HuH-7 (cell line): ENCODE measurements at regions not wholly inside any gene's neighbourhood (a gene's known extent, or its start where the extent isn't known, plus 50 kb on each side); places are given as distances from the start of the nearest gene placed in this dataset.

Experiments used
- DNase-seq: peaks from one replicate; pipeline ENCODE4 v3.0.0; 2011; ENCODE audit warnings: low spot score

DNA sequence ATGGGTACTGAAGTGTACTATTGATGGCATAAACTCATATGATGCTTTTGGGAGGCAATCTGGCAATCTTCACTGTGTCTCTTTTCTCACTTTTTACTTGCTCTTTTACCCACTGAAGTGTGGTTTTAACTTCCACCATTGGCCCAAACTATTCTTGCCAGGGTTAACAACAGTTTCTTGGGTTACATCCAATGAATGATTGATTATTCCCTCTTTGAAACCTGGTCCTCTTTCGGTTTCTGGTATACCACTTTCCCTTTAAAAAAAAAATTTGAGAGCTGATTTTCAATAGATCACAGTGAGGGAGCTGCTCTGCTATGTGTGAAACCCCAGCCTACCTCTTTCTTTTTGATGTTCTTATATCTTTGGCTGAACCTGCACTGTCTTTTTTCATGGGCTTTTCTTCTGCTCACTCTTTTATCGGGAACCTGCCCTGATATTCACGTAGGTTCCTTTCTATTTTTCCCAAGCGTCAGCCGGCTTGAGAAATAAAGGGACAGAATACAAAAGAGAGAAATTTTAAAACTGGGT is 56.1 kb upstream of the OR4E1 start:
- no peak for DNase-seq

DNA sequence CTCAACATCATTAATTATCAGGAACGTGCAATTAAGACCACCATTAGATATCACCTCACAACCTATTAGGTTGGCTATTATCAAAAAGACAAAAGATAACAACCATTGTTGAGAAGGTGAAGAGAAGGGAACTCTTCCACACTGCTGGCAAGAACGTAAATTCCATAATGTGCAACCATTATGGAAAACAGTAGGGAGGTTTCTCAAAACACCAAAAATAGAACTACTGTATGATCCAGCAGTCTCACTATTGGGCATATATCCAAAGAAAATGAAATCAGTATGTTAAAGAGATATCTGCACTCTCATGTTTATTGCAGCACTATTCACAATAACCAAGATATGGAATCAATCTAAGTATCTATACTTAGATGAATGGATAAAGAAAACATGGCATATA is 51.6 kb upstream of the OR4E1 start:
- DNase-seq = no peak

DNA sequence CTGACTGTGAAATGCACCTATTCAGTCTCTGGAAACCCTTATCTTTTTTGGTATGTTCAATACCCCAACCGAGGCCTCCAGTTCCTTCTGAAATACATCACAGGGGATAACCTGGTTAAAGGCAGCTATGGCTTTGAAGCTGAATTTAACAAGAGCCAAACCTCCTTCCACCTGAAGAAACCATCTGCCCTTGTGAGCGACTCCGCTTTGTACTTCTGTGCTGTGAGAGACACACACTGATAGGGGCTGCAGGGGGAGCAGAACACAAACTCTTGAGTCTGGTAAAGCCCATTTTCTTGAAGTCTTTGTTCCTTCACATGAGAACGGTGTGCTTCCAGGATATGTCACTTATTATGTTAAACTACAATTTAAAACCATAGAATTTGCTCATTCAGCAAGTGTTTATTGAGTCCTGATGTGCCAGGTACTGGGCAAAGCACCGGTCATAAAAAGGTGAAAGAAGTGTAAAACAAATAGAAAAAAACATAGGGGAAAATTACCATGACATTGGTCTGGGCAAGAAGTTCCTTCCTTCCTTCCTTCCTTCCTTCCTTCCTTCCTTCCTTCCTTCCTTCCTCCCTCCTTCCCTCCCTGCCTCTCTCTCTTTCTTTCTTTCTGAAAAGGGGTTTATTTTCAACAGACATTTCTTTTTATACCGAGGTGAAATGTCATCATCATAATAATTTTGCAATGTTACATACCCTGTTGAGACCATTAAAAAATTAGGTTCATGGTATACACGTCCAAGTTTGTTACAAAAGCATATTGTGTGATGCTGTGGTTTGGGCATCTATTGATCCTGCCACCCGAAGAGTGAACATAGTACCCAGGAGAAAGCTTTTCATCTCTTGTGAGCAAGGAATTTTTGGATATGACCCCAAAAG is 50.7 kb upstream of the OR4E1 start:
- no peak for DNase-seq

DNA sequence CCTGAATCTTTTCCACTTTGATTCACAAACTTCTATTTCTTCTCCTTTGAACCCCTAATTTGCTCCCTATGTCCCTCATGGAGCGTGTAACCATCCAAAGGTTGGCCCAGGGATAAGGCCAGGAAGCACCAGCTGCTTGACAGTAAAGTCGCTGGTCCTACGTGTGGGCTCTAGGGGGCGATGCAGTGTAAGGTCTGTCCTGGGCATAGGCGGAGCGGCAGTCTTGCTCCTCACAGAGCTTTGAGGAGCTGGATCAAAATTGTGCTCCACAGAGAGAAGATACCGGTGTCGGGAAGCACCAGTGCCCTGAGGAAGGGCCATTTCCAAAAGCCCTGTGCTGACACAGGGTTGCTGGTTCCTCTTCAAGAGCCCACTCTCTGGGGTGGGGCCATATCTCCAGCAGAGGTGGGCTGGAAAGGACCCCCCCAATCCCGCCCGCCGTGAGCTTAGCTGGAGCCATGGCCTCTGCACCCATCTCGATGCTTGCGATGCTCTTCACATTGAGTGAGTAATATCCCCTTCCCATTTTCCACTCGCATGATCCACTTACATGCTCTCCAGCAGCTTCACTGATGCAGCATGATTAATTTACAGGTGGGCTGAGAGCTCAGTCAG is 49.9 kb upstream of the OR4E1 start:
- peak; percentile 54 for DNase-seq
